ENCODE measurements at regions not wholly inside any gene's neighbourhood (a gene's known extent, or its start where the extent isn't known, plus 50 kb on each side); places are given as distances from the start of the nearest gene placed in this dataset.

DNA sequence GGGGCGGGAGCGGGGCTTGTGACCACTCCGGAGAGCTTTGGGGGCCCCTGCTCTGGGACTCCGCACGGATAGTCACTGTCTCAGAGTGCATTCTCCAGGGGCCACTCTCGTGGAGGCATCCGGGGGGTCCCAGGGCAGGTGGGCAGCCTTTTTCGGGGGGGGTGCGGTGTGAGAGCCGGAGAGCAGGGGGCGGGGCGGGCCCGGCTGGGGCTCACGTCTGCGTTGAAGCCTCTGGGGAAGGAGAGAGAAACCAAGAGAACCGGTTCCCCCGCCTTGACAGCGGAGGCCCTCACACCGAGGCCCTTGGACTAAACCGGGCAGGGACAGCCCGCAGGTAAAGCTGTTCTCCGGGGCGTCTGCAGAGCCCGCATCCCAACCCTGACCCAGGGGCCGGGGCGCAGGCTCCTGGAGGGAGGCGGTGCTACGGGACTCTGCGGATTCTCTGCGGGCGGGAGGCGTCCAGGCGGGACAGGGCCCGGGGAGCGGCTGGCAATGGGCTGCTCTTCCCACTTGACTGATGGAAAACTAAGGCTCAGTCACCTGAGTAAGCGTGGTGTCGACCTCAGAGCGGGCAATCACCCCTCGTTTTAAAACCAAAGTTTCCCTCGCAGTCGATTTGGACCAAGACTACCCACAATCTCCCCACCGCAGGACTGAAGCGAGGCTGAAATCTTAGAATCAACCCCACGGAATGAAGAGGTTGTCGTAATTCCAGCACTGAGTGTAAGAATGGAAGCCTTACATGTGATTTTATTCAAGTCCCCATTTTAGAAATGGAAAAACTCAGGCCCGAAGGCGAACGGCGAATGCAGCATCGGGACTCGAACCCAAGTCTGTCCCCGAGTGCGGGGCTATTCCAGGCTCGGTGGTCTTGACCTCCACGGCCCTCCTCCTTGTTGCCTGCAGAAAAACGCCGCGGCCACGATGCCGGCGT, 49.6 kb upstream of the AMZ2 start:
- no peak for ATAC-seq (replicated peaks in 6 of 8)
- in situ Hi-C loops (cut with MboI; ENCODE audit: low pct_unique_long_range_greater_than_20kb in 2 of 9, low sequenced_read_pairs in 9 of 9, unreplicated experiment in 9 of 9), result no loop called here
- Histone ChIP-seq H3K4me3 (no peak overlapping the region), H3K4me1 (replicated peaks in 1 of 2) (peaks cover 5 to 34% of the 10 kb centered on the region in 2 donors), H3K27ac (no peak overlapping the region)
- 0 to 60% (median 13%) methylated on average over 1 to 18 of the region's 61 CpGs; no CpG with 5 or more reads in 5 of the 10 experiments for WGBS, 10 experiments
